ENCODE measurements at regions not wholly inside any gene's neighbourhood (a gene's known extent, or its start where the extent isn't known, plus 50 kb on each side); places are given as distances from the start of the nearest gene placed in this dataset.

DNA sequence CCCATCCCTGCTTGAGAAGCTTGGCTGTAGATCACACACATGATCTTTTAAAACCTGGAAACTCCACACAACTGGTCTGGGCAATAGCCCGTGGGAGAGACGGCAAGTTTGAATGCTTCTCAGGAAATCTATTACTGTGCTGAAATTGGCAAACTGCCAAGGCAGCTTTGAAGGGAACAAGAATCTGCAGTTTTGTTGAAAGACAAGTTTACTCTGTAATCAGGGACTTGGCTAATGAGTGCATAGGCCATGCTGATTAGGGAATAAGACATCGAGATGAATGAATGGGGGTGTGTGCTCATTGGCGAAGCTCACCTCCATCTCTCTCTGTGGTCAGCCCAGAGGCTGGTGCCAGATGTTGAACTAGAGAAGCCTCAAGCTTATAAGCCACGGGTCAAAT lies 218.8 kb downstream of the HIPK3 start:
- TF ChIP-seq, protein P1, sequence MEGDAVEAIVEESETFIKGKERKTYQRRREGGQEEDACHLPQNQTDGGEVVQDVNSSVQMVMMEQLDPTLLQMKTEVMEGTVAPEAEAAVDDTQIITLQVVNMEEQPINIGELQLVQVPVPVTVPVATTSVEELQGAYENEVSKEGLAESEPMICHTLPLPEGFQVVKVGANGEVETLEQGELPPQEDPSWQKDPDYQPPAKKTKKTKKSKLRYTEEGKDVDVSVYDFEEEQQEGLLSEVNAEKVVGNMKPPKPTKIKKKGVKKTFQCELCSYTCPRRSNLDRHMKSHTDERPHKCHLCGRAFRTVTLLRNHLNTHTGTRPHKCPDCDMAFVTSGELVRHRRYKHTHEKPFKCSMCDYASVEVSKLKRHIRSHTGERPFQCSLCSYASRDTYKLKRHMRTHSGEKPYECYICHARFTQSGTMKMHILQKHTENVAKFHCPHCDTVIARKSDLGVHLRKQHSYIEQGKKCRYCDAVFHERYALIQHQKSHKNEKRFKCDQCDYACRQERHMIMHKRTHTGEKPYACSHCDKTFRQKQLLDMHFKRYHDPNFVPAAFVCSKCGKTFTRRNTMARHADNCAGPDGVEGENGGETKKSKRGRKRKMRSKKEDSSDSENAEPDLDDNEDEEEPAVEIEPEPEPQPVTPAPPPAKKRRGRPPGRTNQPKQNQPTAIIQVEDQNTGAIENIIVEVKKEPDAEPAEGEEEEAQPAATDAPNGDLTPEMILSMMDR (conservative IDR thresholded peaks at IDR 0.05; ENCODE audit: low read length): no peak
- no peak for TF ChIP-seq EZH2phosphoT487 (IDR thresholded peaks at IDR 0.05; ENCODE audit: borderline replicate concordance, low read depth, low read length)

Measured in OCI-LY7 (cell line).